SU-DHL-6 (cell line): ENCODE measurements at regions not wholly inside any gene's neighbourhood (a gene's known extent, or its start where the extent isn't known, plus 50 kb on each side); places are given as distances from the start of the nearest gene placed in this dataset.

Experiments used
- H2AFZ ChIP-seq: fragments of 200-600 bp; sonication (generic); 2 replicates; pipeline ENCODE4 v1.6.1; 2014; ENCODE audit warnings: low read depth, mild to moderate bottlenecking, moderate library complexity, mixed read lengths, antibody characterized with exemption, low read length; ENCODE audit not compliant: severe bottlenecking
- H3F3A ChIP-seq: fragments of 200-600 bp; shearing (Covaris generic); 2 replicates; pipeline ENCODE4 v1.6.0; 2016; ENCODE audit warnings: antibody characterized with exemption, mild to moderate bottlenecking; ENCODE audit not compliant: insufficient read depth
- H3K27ac ChIP-seq: fragments of 200-600 bp; sonication (generic); 2 replicates; pipeline ENCODE4 v1.5.1; 2016; ENCODE audit warnings: low read depth, mild to moderate bottlenecking, low read length, moderate library complexity, mixed read lengths
- H3K27me3 ChIP-seq: fragments of 200-600 bp; sonication (generic), shearing (Covaris generic); 2 replicates; pipeline ENCODE4 v1.6.0; 2014; ENCODE audit warnings: mild to moderate bottlenecking, low read length
- H3K36me3 ChIP-seq: fragments of 200-600 bp; sonication (generic); 2 replicates; pipeline ENCODE4 v1.6.1; 2014; ENCODE audit warnings: mild to moderate bottlenecking, low read length, mixed read lengths
- H3K4me2 ChIP-seq: fragments of 300-600, 200-600 bp; shearing (Covaris generic), sonication (generic); 2 replicates; pipeline ENCODE4 v1.6.0; 2014; ENCODE audit warnings: low read length, low read depth, mild to moderate bottlenecking; ENCODE audit not compliant: poor library complexity, severe bottlenecking
- H3K4me3 ChIP-seq: fragments of 200-600 bp; sonication (generic); 2 replicates; pipeline ENCODE4 v1.5.1; 2014; ENCODE audit warnings: antibody characterized with exemption, low read length, mild to moderate bottlenecking, mixed read lengths; ENCODE audit not compliant: insufficient read depth, poor library complexity, severe bottlenecking
- H3K79me2 ChIP-seq: fragments of 200-600 bp; sonication (generic); 2 replicates; pipeline ENCODE4 v1.6.1; 2014; ENCODE audit warnings: mild to moderate bottlenecking, low read length, moderate library complexity; ENCODE audit not compliant: insufficient read depth
- H3K9ac ChIP-seq: fragments of 200-600 bp; sonication (generic); 2 replicates; pipeline ENCODE4 v1.7.0; 2014; ENCODE audit warnings: mild to moderate bottlenecking, low read length
- H3K9me2 ChIP-seq: fragments of 200-600 bp; sonication (generic); replicated peaks from 2 replicates; pipeline ENCODE4 v1.6.1; 2014; ENCODE audit warnings: low read length; ENCODE audit not compliant: insufficient read depth
- H3K9me3 ChIP-seq: fragments of 200-600 bp; sonication (generic); 2 replicates; pipeline ENCODE4 v1.6.1; 2014; ENCODE audit warnings: low read length, mixed read lengths; ENCODE audit not compliant: insufficient read depth
- H4K20me1 ChIP-seq: fragments of 200-600 bp; sonication (generic); 2 replicates; pipeline ENCODE4 v1.6.1; 2014; ENCODE audit warnings: low read depth, mild to moderate bottlenecking, antibody characterized with exemption, low read length, moderate library complexity, mixed read lengths
- EZH2phosphoT487 ChIP-seq: fragments of 200-600 bp; sonication (generic), shearing (Covaris generic); conservative IDR thresholded peaks from 2 replicates; pipeline ENCODE4 v1.6.1; 2018; ENCODE audit warnings: mild to moderate bottlenecking, antibody characterized with exemption, low read length, moderate library complexity, mixed read lengths
- TF ChIP-seq, protein P1 (sequence below): fragments of 200-600 bp; sonication (generic); IDR thresholded peaks from one replicate; pipeline ENCODE4 v1.5.1; 2017; ENCODE audit warnings: antibody characterized with exemption, mild to moderate bottlenecking, low read length, moderate library complexity; ENCODE audit not compliant: insufficient read depth, poor library complexity, severe bottlenecking

DNA sequence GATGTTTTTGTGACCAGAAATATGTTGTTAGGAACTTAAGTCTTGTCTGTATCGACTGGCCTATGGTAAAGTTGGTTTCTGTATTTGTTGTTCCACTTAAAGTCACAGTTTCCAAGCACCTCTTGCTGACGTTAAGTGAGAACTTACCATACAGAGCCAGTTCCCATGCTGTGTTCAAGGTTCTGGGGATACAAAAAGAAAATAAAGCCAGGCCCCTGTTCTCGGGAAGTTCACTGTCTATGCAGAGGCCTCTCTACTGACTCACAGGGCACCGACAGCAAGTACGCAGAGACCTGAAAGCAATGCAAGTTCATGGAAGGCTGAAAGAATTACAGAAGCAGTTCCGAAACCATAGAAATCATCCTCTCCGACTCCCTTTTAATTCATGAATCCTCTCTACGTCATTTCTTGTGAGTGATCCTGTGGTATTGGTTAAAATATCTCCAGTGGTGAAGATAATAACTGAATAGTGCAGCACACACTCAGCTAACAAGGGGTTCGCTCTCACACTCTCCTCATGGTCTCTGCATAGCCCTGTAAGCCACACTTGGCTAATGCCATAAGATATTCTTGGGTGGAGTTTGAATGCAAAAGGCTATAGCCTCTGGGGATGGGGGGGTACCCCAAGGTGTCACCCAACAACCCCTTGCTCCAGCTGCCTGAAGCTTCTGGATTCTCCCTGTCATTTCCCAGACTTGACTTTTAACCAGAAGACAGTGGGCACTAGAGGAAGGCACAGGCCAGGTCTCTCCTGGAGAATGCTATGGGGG, 91.2 kb upstream of the EXOC2 start:
- no peaks in the 10 kb centered on the region for H3K9me3 ChIP-seq
- H3K27ac ChIP-seq = no peak overlapping the region
- no peak overlapping the region for H3K4me3 ChIP-seq
- no peaks in the 10 kb centered on the region for H3K36me3 ChIP-seq
- H3K4me2 ChIP-seq = no peak overlapping the region
- H3K79me2 ChIP-seq = no peaks in the 10 kb centered on the region
- no peak overlapping the region for H3K9ac ChIP-seq
- TF ChIP-seq, protein P1, sequence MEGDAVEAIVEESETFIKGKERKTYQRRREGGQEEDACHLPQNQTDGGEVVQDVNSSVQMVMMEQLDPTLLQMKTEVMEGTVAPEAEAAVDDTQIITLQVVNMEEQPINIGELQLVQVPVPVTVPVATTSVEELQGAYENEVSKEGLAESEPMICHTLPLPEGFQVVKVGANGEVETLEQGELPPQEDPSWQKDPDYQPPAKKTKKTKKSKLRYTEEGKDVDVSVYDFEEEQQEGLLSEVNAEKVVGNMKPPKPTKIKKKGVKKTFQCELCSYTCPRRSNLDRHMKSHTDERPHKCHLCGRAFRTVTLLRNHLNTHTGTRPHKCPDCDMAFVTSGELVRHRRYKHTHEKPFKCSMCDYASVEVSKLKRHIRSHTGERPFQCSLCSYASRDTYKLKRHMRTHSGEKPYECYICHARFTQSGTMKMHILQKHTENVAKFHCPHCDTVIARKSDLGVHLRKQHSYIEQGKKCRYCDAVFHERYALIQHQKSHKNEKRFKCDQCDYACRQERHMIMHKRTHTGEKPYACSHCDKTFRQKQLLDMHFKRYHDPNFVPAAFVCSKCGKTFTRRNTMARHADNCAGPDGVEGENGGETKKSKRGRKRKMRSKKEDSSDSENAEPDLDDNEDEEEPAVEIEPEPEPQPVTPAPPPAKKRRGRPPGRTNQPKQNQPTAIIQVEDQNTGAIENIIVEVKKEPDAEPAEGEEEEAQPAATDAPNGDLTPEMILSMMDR = no peak
- TF ChIP-seq EZH2phosphoT487 = no peak
- H3F3A ChIP-seq = no peaks in the 10 kb centered on the region
- no peaks in the 10 kb centered on the region for H3K9me2 ChIP-seq
- no peaks in the 10 kb centered on the region for H4K20me1 ChIP-seq
- H3K27me3 ChIP-seq = 0 out of 2 replicates have a peak, but pooled peaks cover 5% of the 10 kb centered on the region
- H2AFZ ChIP-seq = no peak overlapping the region

DNA sequence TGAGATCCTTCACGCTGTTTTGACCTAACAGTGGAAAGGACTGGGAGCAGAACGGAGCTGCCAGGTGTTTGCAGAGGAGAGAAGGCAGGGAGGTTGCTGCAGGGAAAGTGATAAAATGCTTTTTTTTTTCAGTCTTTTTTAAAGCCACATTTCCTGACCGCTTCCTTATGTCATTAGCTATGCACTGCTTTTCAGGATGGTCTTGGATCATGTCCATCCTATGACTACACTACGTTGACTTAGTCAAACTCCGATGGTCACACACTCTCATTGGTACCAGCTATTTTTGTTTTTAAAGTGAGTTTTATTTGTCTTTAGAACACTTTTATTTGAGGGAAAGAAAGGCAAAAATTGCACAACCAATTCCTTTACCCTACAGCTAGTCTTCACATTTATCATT, 89.2 kb upstream of the EXOC2 start:
- no peak overlapping the region for H3K9ac ChIP-seq
- no peak overlapping the region for H3K4me2 ChIP-seq
- H3K9me2 ChIP-seq = no peaks in the 10 kb centered on the region
- no peaks in the 10 kb centered on the region for H3K9me3 ChIP-seq
- no peak for TF ChIP-seq EZH2phosphoT487
- TF ChIP-seq, protein P1 = no peak
- no peaks in the 10 kb centered on the region for H3K79me2 ChIP-seq
- no peak overlapping the region for H3K4me3 ChIP-seq
- no peak overlapping the region for H3K27ac ChIP-seq
- 0 out of 2 replicates have a peak, but pooled peaks cover 5% of the 10 kb centered on the region for H3K27me3 ChIP-seq
- no peaks in the 10 kb centered on the region for H3K36me3 ChIP-seq
- no peaks in the 10 kb centered on the region for H3F3A ChIP-seq
- no peaks in the 10 kb centered on the region for H4K20me1 ChIP-seq
- no peak overlapping the region for H2AFZ ChIP-seq

DNA sequence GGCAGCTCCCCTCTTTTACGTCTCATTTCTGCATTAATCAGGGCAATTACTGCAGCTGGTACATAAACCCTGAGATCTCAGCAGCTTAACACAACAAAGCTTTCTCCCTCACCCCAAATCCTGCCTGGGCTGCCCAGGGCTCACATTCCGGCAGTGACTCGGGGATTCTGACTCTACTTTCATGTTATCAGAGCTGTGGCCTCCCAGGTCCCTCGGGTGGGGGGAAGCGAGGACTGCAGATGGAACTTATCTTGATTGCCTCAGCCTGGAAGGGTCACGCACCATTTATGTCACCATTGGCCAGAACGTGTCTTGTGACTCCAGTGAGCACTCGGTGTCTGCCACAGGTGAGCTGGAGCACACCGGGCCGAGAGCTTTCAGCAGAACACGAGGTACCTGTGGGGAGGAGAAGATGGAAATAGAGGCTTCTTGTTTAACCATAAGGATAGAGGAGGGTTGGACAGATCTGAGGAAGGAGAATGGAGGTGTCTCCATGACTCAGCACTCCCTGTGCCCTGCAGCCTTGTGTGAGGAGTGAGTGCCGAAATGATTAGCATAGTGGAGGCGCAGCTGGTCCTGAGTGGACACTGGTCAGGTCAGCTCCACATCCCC, 88.5 kb upstream of the EXOC2 start:
- Histone ChIP-seq H3K9me3 (no peaks in the 10 kb centered on the region), H2AFZ (no peak overlapping the region), H3F3A (no peaks in the 10 kb centered on the region), H3K4me3 (no peak overlapping the region), H3K79me2 (no peaks in the 10 kb centered on the region), H3K9ac (no peak overlapping the region), H3K27me3 (0 out of 2 replicates have a peak, but pooled peaks cover 5% of the 10 kb centered on the region), H4K20me1 (no peaks in the 10 kb centered on the region), H3K27ac (no peak overlapping the region), H3K4me2 (no peak overlapping the region), H3K36me3 (no peaks in the 10 kb centered on the region), H3K9me2 (no peaks in the 10 kb centered on the region)
- no peak for TF ChIP-seq EZH2phosphoT487
- TF ChIP-seq, protein P1 = no peak
